ENCODE measurements at regions not wholly inside any gene's neighbourhood (a gene's known extent, or its start where the extent isn't known, plus 50 kb on each side); places are given as distances from the start of the nearest gene placed in this dataset.
"Not testable (repeated sequence)": the region's sequence is repeated elsewhere in the genome, so short reads cannot be mapped to it uniquely, and the experiment has no call there.

- DNase-seq (ENCODE audit: low read depth, low spot score), result peak; percentile 40
- H3K27ac ChIP-seq, result no peak overlapping the region
These were observed 58.3 kb upstream of the EEA1 start for GRCh38 chr12:92987362-92987761.

GRCh38 chr12:92987846-92988621, 58.9 kb upstream of the EEA1 start:
- H3K27ac ChIP-seq, result no peak overlapping the region

GRCh38 chr12:92988622-92989130, 59.6 kb upstream of the EEA1 start:
- no peak for DNase-seq (ENCODE audit: low read depth, low spot score)
- no peak overlapping the region for H3K27ac ChIP-seq

More at GRCh38 chr12:92987846-92988621, 58.9 kb upstream of the EEA1 start:
- DNase-seq (ENCODE audit: low read depth, low spot score), result no peak

GRCh38 chr12:92989715-92990484, 60.8 kb upstream of the EEA1 start:
- H3K27ac ChIP-seq, result no peak overlapping the region
- DNase-seq (ENCODE audit: low read depth, low spot score), result no peak

GRCh38 chr12:92991134-92991533, 62.0 kb upstream of the EEA1 start:
- DNase-seq (ENCODE audit: low read depth, low spot score), result no peak

GRCh38 chr12:92992041-92992440, 62.9 kb upstream of the EEA1 start:
- DNase-seq (ENCODE audit: low read depth, low spot score), result no peak
- H3K27ac ChIP-seq, result no peak overlapping the region

More at GRCh38 chr12:92991134-92991533, 62.0 kb upstream of the EEA1 start:
- H3K27ac ChIP-seq, result no peak overlapping the region

- H3K27ac ChIP-seq, result no peak overlapping the region
- DNase-seq (ENCODE audit: low read depth, low spot score), result no peak
These were observed 64.2 kb upstream of the EEA1 start for GRCh38 chr12:92993259-92993658.

- DNase-seq (ENCODE audit: low read depth, low spot score), result no peak
These were observed 66.3 kb upstream of the EEA1 start for GRCh38 chr12:92995258-92995903.

GRCh38 chr12:93000026-93000425, 70.9 kb upstream of the EEA1 start:
- peak; percentile 27 for DNase-seq (ENCODE audit: low read depth, low spot score)

More at GRCh38 chr12:92995258-92995903, 66.3 kb upstream of the EEA1 start:
- H3K27ac ChIP-seq, result no peak overlapping the region

GRCh38 chr12:93001407-93001806, 72.3 kb upstream of the EEA1 start:
- DNase-seq (ENCODE audit: low read depth, low spot score), result no peak
- no peak overlapping the region for H3K27ac ChIP-seq

More at GRCh38 chr12:93000026-93000425, 70.9 kb upstream of the EEA1 start:
- peak overlapping the region; percentile 68 for H3K27ac ChIP-seq

- peak; percentile 39 for DNase-seq (ENCODE audit: low read depth, low spot score)
- peak overlapping the region; percentile 38 for H3K27ac ChIP-seq
These were observed 73.4 kb upstream of the EEA1 start for GRCh38 chr12:93002293-93003054.

- no peak for DNase-seq (ENCODE audit: low read depth, low spot score)
- H3K27ac ChIP-seq, result no peak overlapping the region
These were observed 74.6 kb upstream of the EEA1 start for GRCh38 chr12:93003531-93004239.

GRCh38 chr12:93005928-93006392, 76.9 kb upstream of the EEA1 start:
- no peak for DNase-seq (ENCODE audit: low read depth, low spot score)
- H3K27ac ChIP-seq, result no peak overlapping the region

GRCh38 chr12:93006471-93007208, 77.5 kb upstream of the EEA1 start:
- no peak for DNase-seq (ENCODE audit: low read depth, low spot score)
- no peak overlapping the region for H3K27ac ChIP-seq

GRCh38 chr12:93007544-93007943, 78.4 kb upstream of the EEA1 start:
- DNase-seq (ENCODE audit: low read depth, low spot score), result no peak
- no peak overlapping the region for H3K27ac ChIP-seq

- H3K27ac ChIP-seq, result no peak overlapping the region
- no peak for DNase-seq (ENCODE audit: low read depth, low spot score)
These were observed 79.1 kb upstream of the EEA1 start for GRCh38 chr12:93008044-93008778.

- not testable (repeated sequence) for DNase-seq (ENCODE audit: low read depth, low spot score); H3K27ac ChIP-seq
These were observed 79.8 kb upstream of the EEA1 start for GRCh38 chr12:93008880-93009279.

GRCh38 chr12:93009533-93009932, 80.4 kb upstream of the EEA1 start:
- H3K27ac ChIP-seq, result no peak overlapping the region
- DNase-seq (ENCODE audit: low read depth, low spot score), result no peak

Data from epithelial cell of prostate (primary cell).